A673 (cell line): ENCODE measurements at regions not wholly inside any gene's neighbourhood (a gene's known extent, or its start where the extent isn't known, plus 50 kb on each side); places are given as distances from the start of the nearest gene placed in this dataset.

ENCODE experiments used
- CTCF ChIP-seq: fragments of 300-800, 200-600 bp; sonication (generic); conservative IDR thresholded peaks from 2 replicates; pipeline ENCODE4 v1.5.1; 2017; ENCODE audit warnings: low read depth, mild to moderate bottlenecking, antibody characterized with exemption, low read length, moderate library complexity, mixed read lengths
- EZH2 ChIP-seq: fragments of 200-600 bp; sonication (generic); IDR thresholded peaks from 2 replicates; pipeline ENCODE4 v1.6.1; 2017; ENCODE audit warnings: borderline replicate concordance, low read depth, mild to moderate bottlenecking, mixed read lengths, antibody characterized with exemption, low read length; ENCODE audit not compliant: poor library complexity, severe bottlenecking

GRCh38 chr5:165940541-165940940 lies 2350.9 kb upstream of the WWC1 start:
- TF ChIP-seq CTCF (no peak), EZH2 (no peak)
